IPS DF 4.7 (cell line): ENCODE measurements at regions not wholly inside any gene's neighbourhood (a gene's known extent, or its start where the extent isn't known, plus 50 kb on each side); places are given as distances from the start of the nearest gene placed in this dataset.
"Not testable (repeated sequence)": the region's sequence is repeated elsewhere in the genome, so short reads cannot be mapped to it uniquely, and the experiment has no call there.

Experiments used
- DNase-seq: peaks from one replicate; pipeline ENCODE4 v3.0.0-alpha.2; 2013; ENCODE audit warnings: low spot score; ENCODE audit errors: extremely low read depth

DNA sequence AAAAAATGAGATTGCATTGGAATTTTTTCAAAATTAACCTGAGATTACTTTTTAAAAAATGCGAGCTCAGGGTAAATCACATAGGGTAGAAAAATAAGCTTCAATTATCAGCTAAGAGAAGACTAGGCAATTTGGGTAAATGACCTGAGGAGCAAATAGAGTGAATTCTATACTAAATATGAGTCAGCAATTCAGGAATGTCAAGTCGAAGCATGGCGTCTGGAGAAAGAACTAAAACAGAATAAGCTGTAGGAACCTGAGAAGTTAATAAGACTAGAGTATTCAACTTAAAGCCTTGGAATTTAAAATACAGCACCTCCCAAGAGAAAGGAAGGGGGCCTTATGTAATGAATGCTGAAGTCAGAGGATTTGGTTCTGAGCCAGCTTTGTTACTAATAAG, 487.0 kb downstream of the SUCLG1 start:
- no peak for DNase-seq

GRCh38 chr2:83971547-83971946, 487.5 kb downstream of the SUCLG1 start:
- DNase-seq = no peak

- DNase-seq = no peak
These were observed 488.7 kb downstream of the SUCLG1 start for GRCh38 chr2:83970217-83970929.

GRCh38 chr2:83969085-83969484, 490.0 kb downstream of the SUCLG1 start:
- no peak for DNase-seq

DNA sequence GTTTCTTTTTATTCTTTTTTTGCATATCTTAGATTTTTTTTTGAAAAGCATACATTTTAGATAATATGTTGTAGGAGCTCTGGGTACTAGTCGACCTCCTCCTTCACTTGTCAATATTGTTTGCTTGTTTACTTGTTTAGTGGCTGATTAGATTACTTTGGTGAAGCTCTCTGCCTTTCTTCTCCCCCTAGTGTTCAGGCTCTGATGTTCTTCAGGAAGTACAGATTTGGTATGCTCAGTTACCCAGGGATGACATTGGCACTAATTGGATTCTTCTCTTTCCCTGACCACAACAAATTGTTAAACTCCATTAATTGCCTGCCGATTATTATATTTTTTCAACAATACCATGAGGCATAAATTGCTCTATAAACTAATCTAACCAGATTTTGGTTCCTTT, 491.2 kb downstream of the SUCLG1 start:
- DNase-seq = no peak

GRCh38 chr2:83966946-83967345, 492.1 kb downstream of the SUCLG1 start:
- not testable (repeated sequence) for DNase-seq

DNA sequence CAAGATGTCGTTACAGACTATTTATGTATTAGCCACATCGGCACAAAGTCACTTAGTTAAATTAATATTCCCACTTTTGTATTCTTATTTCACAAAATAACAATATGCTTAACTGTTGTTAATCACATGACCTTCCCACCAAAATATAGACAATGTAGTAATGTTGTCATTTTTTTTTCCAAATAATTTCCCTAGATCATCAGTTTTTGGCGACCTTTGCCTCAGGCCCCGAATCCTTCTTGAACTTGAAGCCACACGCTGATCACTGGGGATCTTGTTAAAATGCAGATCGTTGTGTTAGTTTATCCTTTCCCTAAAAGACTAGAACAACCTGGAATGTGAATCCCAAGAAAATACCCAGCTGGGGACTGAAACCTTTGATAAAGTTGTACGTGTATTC, 497.6 kb downstream of the SUCLG1 start:
- DNase-seq = no peak

DNA sequence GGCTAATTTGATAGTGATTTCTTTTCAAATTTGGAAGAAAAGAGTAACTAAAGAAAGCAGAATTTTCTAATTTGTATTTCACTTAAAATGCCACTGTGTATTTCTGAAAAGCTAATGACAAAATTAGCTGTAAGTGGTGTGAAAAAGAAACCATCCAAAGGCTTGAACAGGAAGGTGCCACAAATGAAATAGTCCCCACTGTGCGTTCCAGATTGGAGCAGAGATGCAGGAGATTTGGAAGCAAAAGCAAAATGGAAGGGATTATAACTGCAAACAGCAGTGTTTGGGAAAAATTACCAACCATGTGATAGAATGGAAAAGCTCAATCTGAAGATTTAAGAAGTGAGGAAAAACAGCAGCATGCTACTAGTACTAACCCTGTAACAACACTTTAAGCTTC, 498.7 kb downstream of the SUCLG1 start:
- no peak for DNase-seq

DNA sequence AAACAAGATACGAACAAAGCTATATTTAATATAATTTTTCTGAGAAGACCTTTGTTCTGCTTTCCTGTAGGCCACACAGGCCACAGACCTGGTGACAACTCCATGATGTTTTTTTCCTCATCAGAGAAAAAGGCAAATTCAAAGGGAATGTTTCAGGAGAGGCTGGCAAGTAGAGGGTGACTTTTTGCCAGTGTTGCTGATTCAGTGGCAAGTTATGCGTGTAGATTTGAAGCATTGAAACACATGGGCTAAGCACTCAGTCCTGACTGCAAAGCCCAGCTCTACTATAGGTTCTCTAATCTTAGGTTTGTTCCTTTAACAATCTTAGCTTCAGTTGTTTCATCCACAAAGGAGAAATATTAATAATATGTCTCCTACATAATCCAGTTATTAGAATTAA, 499.8 kb downstream of the SUCLG1 start:
- DNase-seq = no peak

- no peak for DNase-seq
These were observed 502.1 kb downstream of the SUCLG1 start for GRCh38 chr2:83956991-83957390.

DNA sequence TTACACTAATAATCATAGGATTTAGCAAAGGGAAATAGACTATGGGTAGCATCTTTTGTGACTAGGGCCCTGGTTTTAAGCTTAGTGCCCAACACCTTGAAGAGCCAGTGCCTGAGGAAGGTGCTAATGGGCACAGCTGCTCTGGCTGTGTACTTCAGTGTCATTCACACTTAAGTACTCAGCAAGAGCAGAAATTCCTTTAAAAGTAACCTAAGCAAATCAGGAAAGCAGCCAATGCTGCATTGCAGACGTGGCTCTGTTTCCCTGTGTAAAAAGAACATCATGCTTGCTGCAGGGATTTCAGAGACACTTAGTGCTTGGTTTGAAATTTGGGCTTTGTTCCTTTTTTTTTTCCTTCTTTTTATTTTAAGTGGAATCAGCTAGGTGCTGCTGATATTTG, 505.4 kb downstream of the SUCLG1 start:
- no peak for DNase-seq

GRCh38 chr2:83951378-83951947, 507.6 kb downstream of the SUCLG1 start:
- DNase-seq = no peak

GRCh38 chr2:83949361-83949760, 509.7 kb downstream of the SUCLG1 start:
- no peak for DNase-seq

DNA sequence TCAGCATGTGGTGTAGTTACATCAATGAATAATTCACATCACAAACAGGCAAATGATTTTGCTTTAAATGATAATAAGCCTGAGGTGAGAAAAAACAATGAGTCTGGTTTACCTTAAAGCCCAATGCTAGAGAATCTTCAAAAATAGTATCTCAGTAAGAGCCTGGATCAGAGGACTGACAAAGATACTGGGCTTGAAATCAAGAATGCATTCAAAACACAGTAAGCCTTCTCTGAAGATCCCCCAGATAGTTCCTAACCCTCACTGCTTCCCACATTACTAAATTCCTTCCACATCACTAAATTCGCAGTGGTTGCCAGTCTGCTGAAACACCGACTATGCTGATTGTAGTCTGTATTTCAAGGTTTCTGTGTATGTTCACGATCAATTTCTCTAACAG, 514.9 kb downstream of the SUCLG1 start:
- no peak for DNase-seq

- DNase-seq = no peak
These were observed 515.8 kb downstream of the SUCLG1 start for GRCh38 chr2:83943265-83943664.

DNA sequence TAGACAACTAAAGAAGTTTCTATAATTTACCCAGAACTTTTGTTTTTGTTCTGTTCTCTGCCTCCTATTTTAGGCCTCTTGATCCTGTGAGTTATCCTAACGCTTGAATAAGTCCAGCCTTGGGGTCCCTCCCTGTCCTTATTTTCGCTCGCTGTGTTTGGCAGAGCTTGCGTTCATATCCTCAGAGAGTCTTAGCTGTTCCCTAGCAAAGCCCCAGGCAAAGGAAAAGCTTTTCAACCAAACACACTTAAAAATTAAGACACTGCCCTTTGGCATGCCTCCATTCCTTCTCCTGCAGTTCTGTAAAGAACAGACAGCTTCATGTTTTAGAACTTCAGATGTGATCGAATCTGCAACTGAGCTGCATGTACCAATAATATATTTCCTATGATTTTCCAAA, 517.2 kb downstream of the SUCLG1 start:
- DNase-seq = no peak

DNA sequence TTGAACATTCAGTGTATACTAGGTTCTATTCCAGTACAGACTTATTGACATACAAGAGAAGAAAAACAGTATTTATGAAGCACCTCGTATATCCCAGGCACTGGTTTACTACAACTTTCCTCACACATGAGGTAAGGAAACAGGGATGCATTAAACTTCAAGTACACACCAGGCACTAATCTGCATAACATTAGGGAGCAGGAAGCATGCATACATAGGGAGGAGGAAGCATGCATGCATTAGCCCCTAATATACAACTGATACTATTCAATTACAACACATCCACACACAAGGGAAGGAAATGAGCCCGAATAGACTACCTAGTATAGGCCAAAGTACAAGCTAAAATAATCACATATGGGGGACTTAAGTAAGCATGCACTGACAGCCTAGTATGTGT, 525.3 kb downstream of the SUCLG1 start:
- no peak for DNase-seq

- no peak for DNase-seq
These were observed 535.5 kb downstream of the SUCLG1 start for GRCh38 chr2:83923531-83923930.

DNA sequence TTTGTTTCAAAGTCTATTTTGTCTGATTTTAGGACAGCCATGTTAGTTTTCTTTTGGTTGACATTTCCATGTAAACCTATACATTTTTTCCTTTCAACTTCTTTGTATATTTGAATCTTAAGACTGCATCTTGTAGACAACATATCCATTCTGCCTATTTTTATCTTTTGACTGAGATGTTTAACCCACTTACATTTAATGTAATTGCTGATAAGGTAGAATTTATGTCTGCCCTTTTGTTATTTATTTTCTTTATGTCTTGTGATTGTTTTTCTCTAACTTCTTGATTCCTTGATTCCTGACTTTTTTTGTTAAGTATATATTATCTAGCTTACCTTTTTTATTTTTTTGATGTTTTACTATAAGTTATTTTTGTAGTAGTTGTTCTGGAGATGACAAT, 542.5 kb downstream of the SUCLG1 start:
- no peak for DNase-seq

- DNase-seq = no peak
These were observed 543.7 kb downstream of the SUCLG1 start for GRCh38 chr2:83915381-83915780.

DNA sequence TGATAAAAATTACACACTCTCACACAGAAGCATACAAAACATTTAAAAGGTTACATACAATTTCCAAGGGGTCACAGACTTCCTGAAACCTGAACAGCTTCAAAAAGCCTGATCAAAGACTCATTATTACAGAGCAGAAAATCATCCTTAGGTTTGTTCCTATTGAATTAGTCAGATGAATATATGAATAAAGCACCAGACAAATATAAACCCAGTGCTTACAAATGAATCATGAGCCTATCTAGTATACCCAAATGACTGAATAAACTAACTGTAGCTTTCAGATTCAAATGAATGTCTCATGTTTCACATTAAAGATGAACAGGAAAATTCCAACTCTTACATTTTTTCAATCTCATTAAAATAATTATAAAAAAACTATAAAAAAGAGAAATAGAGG, 550.3 kb downstream of the SUCLG1 start:
- DNase-seq = no peak

DNA sequence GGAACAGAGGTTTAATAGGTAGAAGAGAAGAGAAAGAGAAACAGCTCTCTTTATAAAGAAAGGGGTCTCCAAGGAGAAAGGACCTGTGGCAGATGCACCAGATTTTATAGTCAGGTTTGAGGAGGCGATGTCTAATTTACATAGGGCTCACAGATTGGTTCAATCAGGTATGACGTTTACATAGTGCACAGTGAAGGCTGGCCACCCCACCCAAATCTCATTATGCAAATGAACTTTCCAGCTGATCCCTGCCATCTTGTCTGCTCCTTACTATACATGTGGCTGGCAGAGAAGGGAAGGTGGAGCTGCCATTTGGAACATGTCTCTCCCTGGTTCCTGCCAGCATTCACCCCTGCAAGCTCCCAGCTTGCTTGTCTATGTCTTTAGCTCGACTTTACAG, 557.8 kb downstream of the SUCLG1 start:
- DNase-seq = no peak

DNA sequence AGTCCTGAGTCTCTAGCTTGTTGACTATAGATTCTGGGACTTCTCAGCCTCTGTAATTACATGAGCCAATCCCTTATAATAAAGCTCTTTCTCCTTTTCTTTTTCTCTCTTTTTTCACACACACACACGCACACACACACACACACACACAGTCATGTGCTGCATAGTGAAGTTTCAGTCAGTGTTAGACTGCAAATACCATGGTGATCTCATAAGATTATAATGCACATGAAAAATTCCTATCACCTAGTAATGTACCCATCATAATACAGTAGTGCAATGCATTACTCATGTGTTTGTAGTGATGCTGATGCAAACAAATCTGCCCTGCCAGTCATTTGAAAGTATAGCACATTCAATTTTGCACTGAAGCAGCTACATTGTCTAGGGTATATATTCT, 558.2 kb downstream of the SUCLG1 start:
- DNase-seq = no peak

GRCh38 chr2:83899271-83899670, 559.8 kb downstream of the SUCLG1 start:
- DNase-seq = no peak
